GM23338 (cell line): ENCODE measurements at regions not wholly inside any gene's neighbourhood (a gene's known extent, or its start where the extent isn't known, plus 50 kb on each side); places are given as distances from the start of the nearest gene placed in this dataset.

ENCODE experiments used
- ATAC-seq: fragments of 200-7000 bp; cut with Tn5 transposase; 3 replicates; pipeline ENCODE4 v1.9.1; 2020
- DNase-seq: peaks from one replicate; pipeline ENCODE4 v3.0.0-alpha.2; 2015; ENCODE audit warnings: low spot score
- H2AFZ ChIP-seq: fragments of 200-600 bp; sonication (generic); 2 replicates; pipeline ENCODE4 v1.8.0; 2016; ENCODE audit warnings: antibody characterized with exemption, mild to moderate bottlenecking, moderate library complexity
- H3F3A ChIP-seq: fragments of 200-600 bp; sonication (generic); replicated peaks from 2 replicates; pipeline ENCODE4 v1.8.0; 2017; ENCODE audit warnings: antibody characterized with exemption, mixed run types, low read depth
- H3K27ac ChIP-seq: fragments of 200-600 bp; sonication (generic); 2 replicates; pipeline ENCODE4 v1.6.1; 2016; ENCODE audit warnings: low read depth
- H3K27me3 ChIP-seq: fragments of 200-600 bp; sonication (generic); 2 replicates; pipeline ENCODE4 v1.8.0; 2016; ENCODE audit warnings: mild to moderate bottlenecking, mixed run types, moderate library complexity; ENCODE audit not compliant: insufficient read depth
- H3K36me3 ChIP-seq: fragments of 200-600 bp; sonication (generic); 2 replicates; pipeline ENCODE4 v1.8.0; 2016; ENCODE audit warnings: mild to moderate bottlenecking; ENCODE audit not compliant: insufficient read depth
- H3K4me1 ChIP-seq: fragments of 200-600 bp; sonication (generic); 2 replicates; pipeline ENCODE4 v1.8.0; 2016; ENCODE audit warnings: mild to moderate bottlenecking, moderate library complexity; ENCODE audit not compliant: insufficient read depth
- H3K4me2 ChIP-seq: fragments of 200-600 bp; sonication (generic); 2 replicates; pipeline ENCODE4 v1.7.1; 2017; ENCODE audit warnings: mixed run types
- H3K4me3 ChIP-seq: fragments of 200-600 bp; sonication (generic); 2 replicates; pipeline ENCODE4 v1.6.1; 2016; ENCODE audit warnings: mixed run types
- H3K79me2 ChIP-seq: fragments of 200-600 bp; sonication (generic); replicated peaks from 2 replicates; pipeline ENCODE4 v1.8.0; 2017; ENCODE audit warnings: mild to moderate bottlenecking; ENCODE audit not compliant: insufficient read depth
- H3K9me2 ChIP-seq: fragments of 200-600 bp; sonication (generic); 2 replicates; pipeline ENCODE4 v1.8.0; 2017; ENCODE audit not compliant: insufficient read depth
- H4K20me1 ChIP-seq: fragments of 200-600 bp; sonication (generic); replicated peaks from 2 replicates; pipeline ENCODE4 v1.8.0; 2017; ENCODE audit warnings: mild to moderate bottlenecking; ENCODE audit not compliant: insufficient read depth
- H3K27ac Mint-ChIP-seq: 2 replicates; pipeline ENCODE4 v1.8.0; 2020; ENCODE audit warnings: inconsistent platforms, mild to moderate bottlenecking, moderate library complexity, mixed read lengths
- H3K27me3 Mint-ChIP-seq: 3 replicates; pipeline ENCODE4 v1.8.0; 2022; ENCODE audit warnings: low read depth, mild to moderate bottlenecking, moderate library complexity, mixed read lengths, inconsistent platforms; ENCODE audit not compliant: insufficient read depth, poor library complexity
- H3K36me3 Mint-ChIP-seq: 3 replicates; pipeline ENCODE4 v1.8.0; 2021; ENCODE audit warnings: low read depth, mild to moderate bottlenecking, inconsistent platforms, moderate library complexity, mixed read lengths
- H3K4me1 Mint-ChIP-seq: 3 replicates; pipeline ENCODE4 v1.8.0; 2020; ENCODE audit warnings: mild to moderate bottlenecking, inconsistent platforms, mixed read lengths
- H3K4me3 Mint-ChIP-seq: 3 replicates; pipeline ENCODE4 v1.8.0; 2021; ENCODE audit warnings: moderate library complexity, mild to moderate bottlenecking, inconsistent platforms, mixed read lengths
- H3K9me3 Mint-ChIP-seq: 3 replicates; pipeline ENCODE4 v1.8.0; 2020; ENCODE audit warnings: moderate library complexity, mild to moderate bottlenecking, inconsistent platforms, mixed read lengths
- EZH2 ChIP-seq: fragments of 200-600 bp; sonication (generic); IDR thresholded peaks from one replicate; pipeline ENCODE4 v1.8.0; 2017; ENCODE audit warnings: antibody characterized with exemption, mild to moderate bottlenecking, low read depth; ENCODE audit not compliant: unreplicated experiment
- EZH2phosphoT487 ChIP-seq: fragments of 200-600 bp; sonication (generic); IDR thresholded peaks from one replicate; pipeline ENCODE4 v1.8.1; 2018; ENCODE audit warnings: antibody characterized with exemption; ENCODE audit not compliant: unreplicated experiment
- JUNB ChIP-seq: IDR thresholded peaks from one replicate; pipeline ENCODE4 v1.6.1; 2016; ENCODE audit warnings: antibody characterized with exemption; ENCODE audit not compliant: unreplicated experiment
- NANOG ChIP-seq: IDR thresholded peaks from 2 replicates; pipeline ENCODE4 v1.6.1; 2016; ENCODE audit warnings: antibody characterized with exemption, borderline replicate concordance
- POLR2AphosphoS5 ChIP-seq: IDR thresholded peaks from 2 replicates; pipeline ENCODE4 v1.6.1; 2016; ENCODE audit warnings: antibody characterized with exemption, low read depth
- STAT1 ChIP-seq: IDR thresholded peaks from one replicate; pipeline ENCODE4 v1.6.1; 2016; ENCODE audit warnings: antibody characterized with exemption; ENCODE audit not compliant: unreplicated experiment
- ZNF114 ChIP-seq: fragments of 250-450 bp; sonication (Bioruptor Pico); IDR thresholded peaks from 2 replicates; pipeline ENCODE4 v1.5.0; 2020; ENCODE audit warnings: mild to moderate bottlenecking, moderate library complexity
- TF ChIP-seq, protein P1 (sequence below): fragments of 250-450 bp; sonication (Bioruptor Pico); IDR thresholded peaks from 2 replicates; pipeline ENCODE4 v1.5.0; 2020; ENCODE audit warnings: mild to moderate bottlenecking, moderate library complexity
- TF ChIP-seq, protein P2 (sequence below), 2 experiments: fragments of 200-600 bp in 1 of 2; sonication (generic) in 1 of 2; conservative IDR thresholded peaks; 2 replicates each; pipeline versions ENCODE4 v1.5.1 to v1.6.1; 2016 to 2017; ENCODE audit warnings: antibody characterized with exemption in 2 of 2, low read depth in 2 of 2, mild to moderate bottlenecking in 2 of 2, moderate library complexity in 1 of 2
- TF ChIP-seq, protein P3 (sequence below): IDR thresholded peaks from one replicate; pipeline ENCODE4 v1.6.1; 2018; ENCODE audit warnings: antibody characterized with exemption; ENCODE audit not compliant: unreplicated experiment

DNA sequence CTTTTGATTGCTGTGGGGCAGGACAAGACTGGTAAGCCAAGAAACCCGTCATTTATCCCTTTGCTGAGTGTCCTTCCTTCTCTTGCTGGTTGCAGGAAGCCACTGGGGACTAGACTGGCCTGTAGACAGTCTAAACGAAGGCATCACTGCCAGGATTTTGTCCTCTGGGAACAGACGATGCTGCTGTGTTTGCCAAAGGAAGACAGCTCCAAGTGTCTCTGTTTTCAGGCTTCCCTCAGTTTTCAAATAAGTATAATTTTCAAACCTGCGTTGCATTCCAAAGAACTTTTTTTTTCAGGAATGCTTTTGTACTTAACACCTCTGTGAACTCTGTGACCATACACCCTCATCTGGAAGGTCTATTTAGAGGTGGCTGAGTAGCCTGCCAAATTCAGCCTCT, 269.4 kb downstream of the HLX start:
- H3K4me3 Mint-ChIP-seq = no peak overlapping the region
- no peaks in the 10 kb centered on the region for H3K9me3 Mint-ChIP-seq
- Histone ChIP-seq H3K79me2 (no peaks in the 10 kb centered on the region), H3K9me2 (no peaks in the 10 kb centered on the region), H3K27me3 (no peaks in the 10 kb centered on the region), H3K36me3 (no peaks in the 10 kb centered on the region), H3K27ac (no peak overlapping the region), H3F3A (no peaks in the 10 kb centered on the region), H2AFZ (no peak overlapping the region), H4K20me1 (no peaks in the 10 kb centered on the region), H3K4me3 (no peak overlapping the region), H3K4me1 (no peaks in the 10 kb centered on the region), H3K4me2 (no peak overlapping the region)
- 0 out of 3 replicates have a peak, but pooled peaks cover 2% of the 10 kb centered on the region for H3K4me1 Mint-ChIP-seq
- H3K27me3 Mint-ChIP-seq = no peaks in the 10 kb centered on the region
- ATAC-seq (no peak), DNase-seq (no peak)
- TF ChIP-seq, protein P1, sequence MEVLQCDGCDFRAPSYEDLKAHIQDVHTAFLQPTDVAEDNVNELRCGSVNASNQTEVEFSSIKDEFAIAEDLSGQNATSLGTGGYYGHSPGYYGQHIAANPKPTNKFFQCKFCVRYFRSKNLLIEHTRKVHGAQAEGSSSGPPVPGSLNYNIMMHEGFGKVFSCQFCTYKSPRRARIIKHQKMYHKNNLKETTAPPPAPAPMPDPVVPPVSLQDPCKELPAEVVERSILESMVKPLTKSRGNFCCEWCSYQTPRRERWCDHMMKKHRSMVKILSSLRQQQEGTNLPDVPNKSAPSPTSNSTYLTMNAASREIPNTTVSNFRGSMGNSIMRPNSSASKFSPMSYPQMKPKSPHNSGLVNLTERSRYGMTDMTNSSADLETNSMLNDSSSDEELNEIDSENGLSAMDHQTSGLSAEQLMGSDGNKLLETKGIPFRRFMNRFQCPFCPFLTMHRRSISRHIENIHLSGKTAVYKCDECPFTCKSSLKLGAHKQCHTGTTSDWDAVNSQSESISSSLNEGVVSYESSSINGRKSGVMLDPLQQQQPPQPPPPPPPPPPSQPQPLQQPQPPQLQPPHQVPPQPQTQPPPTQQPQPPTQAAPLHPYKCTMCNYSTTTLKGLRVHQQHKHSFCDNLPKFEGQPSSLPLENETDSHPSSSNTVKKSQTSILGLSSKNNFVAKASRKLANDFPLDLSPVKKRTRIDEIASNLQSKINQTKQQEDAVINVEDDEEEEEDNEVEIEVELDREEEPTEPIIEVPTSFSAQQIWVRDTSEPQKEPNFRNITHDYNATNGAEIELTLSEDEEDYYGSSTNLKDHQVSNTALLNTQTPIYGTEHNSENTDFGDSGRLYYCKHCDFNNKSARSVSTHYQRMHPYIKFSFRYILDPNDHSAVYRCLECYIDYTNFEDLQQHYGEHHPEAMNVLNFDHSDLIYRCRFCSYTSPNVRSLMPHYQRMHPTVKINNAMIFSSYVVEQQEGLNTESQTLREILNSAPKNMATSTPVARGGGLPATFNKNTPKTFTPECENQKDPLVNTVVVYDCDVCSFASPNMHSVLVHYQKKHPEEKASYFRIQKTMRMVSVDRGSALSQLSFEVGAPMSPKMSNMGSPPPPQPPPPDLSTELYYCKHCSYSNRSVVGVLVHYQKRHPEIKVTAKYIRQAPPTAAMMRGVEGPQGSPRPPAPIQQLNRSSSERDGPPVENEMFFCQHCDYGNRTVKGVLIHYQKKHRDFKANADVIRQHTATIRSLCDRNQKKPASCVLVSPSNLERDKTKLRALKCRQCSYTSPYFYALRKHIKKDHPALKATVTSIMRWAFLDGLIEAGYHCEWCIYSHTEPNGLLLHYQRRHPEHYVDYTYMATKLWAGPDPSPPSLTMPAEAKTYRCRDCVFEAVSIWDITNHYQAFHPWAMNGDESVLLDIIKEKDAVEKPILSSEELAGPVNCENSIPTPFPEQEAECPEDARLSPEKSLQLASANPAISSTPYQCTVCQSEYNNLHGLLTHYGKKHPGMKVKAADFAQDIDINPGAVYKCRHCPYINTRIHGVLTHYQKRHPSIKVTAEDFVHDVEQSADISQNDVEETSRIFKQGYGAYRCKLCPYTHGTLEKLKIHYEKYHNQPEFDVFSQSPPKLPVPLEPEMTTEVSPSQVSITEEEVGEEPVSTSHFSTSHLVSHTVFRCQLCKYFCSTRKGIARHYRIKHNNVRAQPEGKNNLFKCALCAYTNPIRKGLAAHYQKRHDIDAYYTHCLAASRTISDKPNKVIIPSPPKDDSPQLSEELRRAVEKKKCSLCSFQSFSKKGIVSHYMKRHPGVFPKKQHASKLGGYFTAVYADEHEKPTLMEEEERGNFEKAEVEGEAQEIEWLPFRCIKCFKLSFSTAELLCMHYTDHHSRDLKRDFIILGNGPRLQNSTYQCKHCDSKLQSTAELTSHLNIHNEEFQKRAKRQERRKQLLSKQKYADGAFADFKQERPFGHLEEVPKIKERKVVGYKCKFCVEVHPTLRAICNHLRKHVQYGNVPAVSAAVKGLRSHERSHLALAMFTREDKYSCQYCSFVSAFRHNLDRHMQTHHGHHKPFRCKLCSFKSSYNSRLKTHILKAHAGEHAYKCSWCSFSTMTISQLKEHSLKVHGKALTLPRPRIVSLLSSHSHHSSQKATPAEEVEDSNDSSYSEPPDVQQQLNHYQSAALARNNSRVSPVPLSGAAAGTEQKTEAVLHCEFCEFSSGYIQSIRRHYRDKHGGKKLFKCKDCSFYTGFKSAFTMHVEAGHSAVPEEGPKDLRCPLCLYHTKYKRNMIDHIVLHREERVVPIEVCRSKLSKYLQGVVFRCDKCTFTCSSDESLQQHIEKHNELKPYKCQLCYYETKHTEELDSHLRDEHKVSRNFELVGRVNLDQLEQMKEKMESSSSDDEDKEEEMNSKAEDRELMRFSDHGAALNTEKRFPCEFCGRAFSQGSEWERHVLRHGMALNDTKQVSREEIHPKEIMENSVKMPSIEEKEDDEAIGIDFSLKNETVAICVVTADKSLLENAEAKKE (CRISPR knock-in tag) = no peak
- TF ChIP-seq, protein P2, sequence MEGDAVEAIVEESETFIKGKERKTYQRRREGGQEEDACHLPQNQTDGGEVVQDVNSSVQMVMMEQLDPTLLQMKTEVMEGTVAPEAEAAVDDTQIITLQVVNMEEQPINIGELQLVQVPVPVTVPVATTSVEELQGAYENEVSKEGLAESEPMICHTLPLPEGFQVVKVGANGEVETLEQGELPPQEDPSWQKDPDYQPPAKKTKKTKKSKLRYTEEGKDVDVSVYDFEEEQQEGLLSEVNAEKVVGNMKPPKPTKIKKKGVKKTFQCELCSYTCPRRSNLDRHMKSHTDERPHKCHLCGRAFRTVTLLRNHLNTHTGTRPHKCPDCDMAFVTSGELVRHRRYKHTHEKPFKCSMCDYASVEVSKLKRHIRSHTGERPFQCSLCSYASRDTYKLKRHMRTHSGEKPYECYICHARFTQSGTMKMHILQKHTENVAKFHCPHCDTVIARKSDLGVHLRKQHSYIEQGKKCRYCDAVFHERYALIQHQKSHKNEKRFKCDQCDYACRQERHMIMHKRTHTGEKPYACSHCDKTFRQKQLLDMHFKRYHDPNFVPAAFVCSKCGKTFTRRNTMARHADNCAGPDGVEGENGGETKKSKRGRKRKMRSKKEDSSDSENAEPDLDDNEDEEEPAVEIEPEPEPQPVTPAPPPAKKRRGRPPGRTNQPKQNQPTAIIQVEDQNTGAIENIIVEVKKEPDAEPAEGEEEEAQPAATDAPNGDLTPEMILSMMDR (conservative IDR thresholded peaks at IDR 0.05; ENCODE audit: low read depth in 2 of 2) = no peak
- no peak for TF ChIP-seq STAT1
- no peak for TF ChIP-seq POLR2AphosphoS5
- no peak for TF ChIP-seq ZNF114
- TF ChIP-seq, protein P3, sequence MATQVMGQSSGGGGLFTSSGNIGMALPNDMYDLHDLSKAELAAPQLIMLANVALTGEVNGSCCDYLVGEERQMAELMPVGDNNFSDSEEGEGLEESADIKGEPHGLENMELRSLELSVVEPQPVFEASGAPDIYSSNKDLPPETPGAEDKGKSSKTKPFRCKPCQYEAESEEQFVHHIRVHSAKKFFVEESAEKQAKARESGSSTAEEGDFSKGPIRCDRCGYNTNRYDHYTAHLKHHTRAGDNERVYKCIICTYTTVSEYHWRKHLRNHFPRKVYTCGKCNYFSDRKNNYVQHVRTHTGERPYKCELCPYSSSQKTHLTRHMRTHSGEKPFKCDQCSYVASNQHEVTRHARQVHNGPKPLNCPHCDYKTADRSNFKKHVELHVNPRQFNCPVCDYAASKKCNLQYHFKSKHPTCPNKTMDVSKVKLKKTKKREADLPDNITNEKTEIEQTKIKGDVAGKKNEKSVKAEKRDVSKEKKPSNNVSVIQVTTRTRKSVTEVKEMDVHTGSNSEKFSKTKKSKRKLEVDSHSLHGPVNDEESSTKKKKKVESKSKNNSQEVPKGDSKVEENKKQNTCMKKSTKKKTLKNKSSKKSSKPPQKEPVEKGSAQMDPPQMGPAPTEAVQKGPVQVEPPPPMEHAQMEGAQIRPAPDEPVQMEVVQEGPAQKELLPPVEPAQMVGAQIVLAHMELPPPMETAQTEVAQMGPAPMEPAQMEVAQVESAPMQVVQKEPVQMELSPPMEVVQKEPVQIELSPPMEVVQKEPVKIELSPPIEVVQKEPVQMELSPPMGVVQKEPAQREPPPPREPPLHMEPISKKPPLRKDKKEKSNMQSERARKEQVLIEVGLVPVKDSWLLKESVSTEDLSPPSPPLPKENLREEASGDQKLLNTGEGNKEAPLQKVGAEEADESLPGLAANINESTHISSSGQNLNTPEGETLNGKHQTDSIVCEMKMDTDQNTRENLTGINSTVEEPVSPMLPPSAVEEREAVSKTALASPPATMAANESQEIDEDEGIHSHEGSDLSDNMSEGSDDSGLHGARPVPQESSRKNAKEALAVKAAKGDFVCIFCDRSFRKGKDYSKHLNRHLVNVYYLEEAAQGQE = no peak
- no peak for TF ChIP-seq NANOG
- no peak for TF ChIP-seq EZH2
- no peak for TF ChIP-seq JUNB
- no peak for TF ChIP-seq EZH2phosphoT487
- no peaks in the 10 kb centered on the region for H3K36me3 Mint-ChIP-seq
- no peak overlapping the region for H3K27ac Mint-ChIP-seq
